GM19372 (cell line): ENCODE measurements at regions not wholly inside any gene's neighbourhood (a gene's known extent, or its start where the extent isn't known, plus 50 kb on each side); places are given as distances from the start of the nearest gene placed in this dataset.

Experiments used
- ATAC-seq: cut with Tn5 transposase; IDR thresholded peaks from one replicate; pipeline ENCODE4 v1.9.1; 2021; ENCODE audit warnings: mild to moderate bottlenecking, low read depth, moderate library complexity; ENCODE audit not compliant: unreplicated experiment

DNA sequence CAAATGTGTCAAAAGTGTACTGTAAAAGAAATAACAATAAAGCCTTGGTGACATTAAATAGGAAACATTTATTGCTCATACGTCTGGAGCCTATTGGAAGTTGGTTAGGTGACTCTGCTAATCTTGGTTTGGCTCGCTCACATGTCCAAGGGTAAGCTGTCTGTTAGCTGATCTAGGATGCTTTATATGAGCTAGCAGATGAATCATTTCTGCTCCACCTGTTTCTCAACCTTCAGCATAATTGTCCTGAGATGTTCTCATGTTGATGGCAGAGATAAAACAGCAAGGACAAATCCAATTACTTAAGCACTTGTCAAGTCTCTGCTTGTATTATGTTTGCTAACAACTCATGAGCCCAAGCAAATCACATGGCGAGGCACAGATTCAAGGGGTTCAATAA lies 56.0 kb upstream of the CD53 start:
- no peak for ATAC-seq

GRCh38 chr1:110811529-110811928 lies 61.4 kb upstream of the CD53 start:
- ATAC-seq, result no peak

DNA sequence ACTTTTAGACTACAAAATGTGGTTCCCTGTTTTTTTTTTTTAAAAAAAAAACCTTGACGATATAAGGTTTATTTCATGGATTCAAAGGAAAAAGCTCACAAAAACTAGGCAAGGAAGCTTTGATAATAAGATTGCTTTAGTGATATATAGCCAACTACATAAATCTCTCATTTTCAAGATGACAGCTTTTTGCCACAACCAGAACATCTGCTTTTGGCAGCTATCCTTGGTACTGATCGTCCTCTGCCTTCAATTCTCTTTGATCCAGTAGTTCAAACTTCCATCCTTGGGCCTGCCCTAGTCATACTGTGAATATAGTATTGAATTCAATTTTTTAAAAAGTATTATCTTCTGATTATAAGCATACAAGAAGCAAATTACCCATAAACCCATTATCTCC lies 72.9 kb upstream of the CD53 start:
- ATAC-seq, result no peak

- ATAC-seq, result no peak
Measured at GRCh38 chr1:110798691-110799256, 74.2 kb upstream of the CD53 start.

DNA sequence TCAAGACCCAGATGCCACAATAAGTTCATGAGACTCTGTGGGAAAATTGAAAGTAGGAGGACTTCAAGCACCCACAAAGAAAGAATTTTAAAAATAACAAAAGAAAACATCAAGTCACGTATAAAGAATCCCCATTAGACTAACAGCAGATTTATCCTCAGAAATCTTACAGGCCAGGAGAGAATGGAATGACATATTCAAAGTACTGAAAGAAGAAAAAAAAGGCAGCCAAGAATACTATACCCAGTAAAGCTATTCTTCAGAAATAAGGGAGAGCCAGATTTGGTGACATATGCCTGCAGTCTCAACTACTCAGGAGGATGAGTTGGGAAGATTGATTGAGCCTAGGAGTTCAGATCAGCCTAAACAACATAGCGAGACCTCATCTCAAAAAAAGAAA lies 84.3 kb upstream of the CD53 start:
- no peak for ATAC-seq

GRCh38 chr1:110787328-110788071 lies 85.4 kb upstream of the CD53 start:
- ATAC-seq, result peak; percentile 71

GRCh38 chr1:110786802-110787327 lies 86.1 kb upstream of the CD53 start:
- ATAC-seq, result no peak

DNA sequence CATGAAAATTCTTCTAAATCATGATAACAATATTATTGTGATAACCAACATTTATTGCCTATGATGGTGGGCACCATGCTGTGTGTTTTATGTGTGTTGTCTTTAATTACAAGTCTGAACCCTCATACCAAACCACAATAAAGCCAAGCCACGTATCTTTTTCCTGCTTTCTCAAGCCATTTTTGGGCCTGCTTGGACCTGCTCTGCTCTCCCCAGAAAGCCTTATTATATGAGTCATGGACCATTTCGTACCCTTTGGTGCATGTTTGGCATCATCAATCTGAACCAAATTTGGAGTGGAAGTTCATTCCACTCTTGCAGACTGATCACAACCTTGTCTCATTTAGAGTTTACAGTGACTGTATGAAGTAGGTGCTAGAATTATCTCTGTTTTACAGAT lies 87.3 kb upstream of the CD53 start:
- no peak for ATAC-seq

DNA sequence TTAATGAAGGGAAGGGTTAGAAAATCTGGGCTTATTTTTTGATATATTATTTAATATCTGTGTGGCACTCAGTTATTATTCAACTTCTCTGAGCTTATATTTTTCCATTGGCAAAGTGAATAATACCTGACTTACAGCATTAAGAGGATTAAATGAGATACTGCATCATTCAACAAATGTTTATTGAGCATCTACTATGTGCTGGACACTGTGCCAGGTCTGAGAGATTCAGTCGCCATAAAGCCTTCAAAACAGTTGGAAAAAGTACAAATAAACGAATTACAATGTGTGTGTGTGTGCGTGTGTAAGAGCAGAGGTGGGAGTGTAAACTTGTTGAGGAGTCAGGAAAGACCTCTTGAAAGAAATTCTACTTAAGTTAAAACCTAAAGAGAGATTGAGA lies 87.9 kb upstream of the CD53 start:
- no peak for ATAC-seq

DNA sequence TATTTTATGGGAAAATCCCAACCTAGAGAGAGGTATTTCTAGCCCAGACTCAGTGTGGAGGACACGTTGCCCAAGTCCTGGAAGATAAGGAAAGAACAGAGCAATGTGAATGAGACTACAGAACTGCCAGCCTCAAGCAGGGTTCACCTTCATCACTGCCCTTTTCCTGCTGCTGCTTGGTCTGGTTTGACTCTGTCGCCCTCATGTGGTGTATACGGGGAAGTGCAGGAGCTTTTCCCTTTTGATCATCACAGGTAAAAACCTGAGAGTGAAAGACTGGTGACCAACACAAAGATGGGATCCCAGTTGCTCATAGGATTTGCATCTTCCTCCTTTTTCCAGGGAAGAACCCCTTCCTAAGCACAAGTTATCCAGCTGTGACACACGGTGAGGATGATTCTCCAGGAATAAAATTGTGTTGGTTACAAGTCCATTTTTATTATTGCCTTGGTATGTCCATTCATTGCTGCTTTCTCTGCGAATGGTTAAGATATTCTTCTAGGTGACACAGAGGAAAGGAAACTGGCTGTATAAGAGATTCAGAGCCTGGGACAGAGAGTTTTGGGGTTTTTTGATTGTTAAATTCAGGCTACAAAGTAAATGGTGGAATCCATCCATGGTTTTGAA lies 89.5 kb upstream of the CD53 start:
- no peak for ATAC-seq

DNA sequence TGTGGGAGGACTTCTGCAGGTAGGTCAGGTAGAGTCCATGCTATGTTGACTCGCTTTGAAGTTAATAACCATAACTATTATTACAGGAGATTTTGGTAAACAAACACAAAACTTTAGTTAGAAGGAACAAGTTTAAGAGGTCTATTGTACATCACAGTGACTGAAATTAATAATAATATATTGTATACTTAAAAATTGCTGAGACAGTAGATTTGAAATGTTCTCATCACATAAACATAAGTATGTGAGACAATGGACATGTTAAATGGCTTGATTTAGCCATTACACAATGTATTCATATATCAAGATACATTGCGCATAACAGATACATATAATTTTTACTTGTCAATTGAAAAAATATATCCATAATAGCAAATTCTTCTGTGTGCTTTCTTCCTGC lies 91.4 kb upstream of the CD53 start:
- ATAC-seq, result no peak

DNA sequence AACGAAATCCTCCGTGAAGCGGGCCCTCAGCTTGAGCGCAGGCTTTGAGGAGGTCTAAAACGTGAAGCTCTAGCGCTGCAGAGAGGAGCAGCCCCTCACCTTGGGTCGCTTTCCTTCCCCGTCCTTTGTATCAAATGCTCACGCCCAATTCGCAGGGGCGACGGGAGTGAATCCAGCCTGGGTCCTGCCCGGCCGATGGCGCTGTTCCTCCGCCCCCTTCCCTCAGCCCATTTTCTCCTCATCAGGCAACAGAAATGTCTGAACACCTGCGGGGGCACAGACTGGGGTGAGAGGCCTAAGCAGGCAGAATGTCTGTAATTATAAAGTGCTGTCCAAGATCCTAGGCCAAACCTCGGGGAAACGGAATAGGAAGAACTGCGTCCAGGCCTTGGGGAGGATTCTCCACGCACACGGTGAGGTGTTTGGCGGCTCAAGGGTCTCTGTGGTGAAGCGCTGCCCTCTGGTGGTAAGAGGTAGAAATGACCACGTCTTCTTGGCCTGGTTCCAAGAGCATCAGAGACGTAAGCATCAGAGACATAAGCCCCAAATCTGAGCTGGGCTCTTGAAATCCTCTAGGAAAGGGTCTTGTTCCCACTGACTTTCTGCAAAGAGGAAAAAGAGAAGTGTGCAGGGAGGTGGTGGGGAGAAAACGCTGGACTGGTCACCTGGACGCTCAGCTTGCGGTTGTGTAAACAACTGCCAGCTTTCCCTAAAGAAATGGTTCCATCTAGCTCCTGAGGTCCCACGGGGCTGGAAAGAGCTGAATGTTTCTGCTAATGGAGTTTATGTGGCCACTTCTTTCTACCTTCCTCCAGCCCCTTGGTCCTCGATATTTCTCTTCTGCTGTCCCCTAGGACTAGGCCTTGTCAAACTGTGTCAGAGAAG lies 92.1 kb upstream of the CD53 start:
- no peak for ATAC-seq

DNA sequence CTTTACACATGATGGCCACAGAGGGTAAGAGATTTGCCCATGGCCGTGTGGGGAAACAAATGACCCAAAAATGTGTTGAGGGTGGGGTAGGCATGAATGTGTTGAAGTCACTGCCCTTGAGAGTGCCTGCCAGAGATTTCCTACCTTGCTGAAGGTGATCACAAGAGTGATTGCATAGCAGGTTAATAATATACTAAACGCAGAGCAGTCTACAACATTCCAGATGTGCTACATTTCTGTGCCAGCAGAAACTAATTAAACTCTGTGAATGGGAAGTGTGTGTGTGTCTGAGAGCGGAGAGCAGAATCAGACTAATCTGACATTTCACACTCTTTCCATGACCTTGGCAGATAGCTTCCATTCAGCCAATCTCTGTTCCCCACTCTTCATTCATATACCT lies 93.3 kb upstream of the CD53 start:
- ATAC-seq, result no peak

GRCh38 chr1:110778821-110779220 lies 94.1 kb upstream of the CD53 start:
- ATAC-seq, result no peak

DNA sequence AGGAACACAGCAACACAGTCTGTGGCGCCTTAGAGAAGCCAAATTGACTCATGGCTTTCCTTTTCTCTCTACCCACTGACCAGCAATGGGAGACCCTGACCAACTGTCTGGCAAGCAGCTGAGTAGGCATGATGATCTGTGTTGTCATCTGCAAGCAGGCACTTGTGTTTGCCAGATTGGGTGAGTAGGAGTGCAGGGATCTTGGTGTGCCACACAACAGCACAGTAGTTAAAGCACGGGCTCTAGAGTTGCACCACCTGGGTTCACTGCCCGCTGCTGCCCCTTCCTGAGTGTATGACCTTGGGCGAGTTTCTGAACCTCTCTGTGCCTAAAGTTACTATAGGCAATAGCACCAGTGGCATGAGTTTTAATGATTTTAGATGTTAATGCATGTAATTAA lies 95.7 kb upstream of the CD53 start:
- no peak for ATAC-seq

DNA sequence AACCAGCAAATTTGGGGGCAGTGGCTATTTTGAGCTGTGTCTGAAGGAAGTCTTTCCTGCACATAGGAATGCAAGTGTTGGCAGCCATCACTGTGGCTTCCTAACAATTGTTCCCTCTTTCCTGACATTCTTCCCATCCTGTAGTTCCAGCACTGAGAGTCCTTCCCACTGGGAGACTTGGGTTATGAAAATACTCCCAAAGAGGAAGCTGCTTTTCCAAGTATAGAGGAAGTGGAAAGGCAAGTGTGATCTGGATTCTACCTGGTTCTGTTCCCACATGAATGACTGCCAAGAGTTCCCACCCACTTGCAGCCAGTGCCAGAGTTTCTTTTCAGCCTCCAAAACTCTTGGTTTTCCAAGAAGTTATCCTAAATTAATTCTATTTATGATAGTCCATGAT lies 98.5 kb upstream of the CD53 start:
- no peak for ATAC-seq

- no peak for ATAC-seq
Measured at GRCh38 chr1:110773813-110774212, 99.1 kb upstream of the KCNA3 start.

- ATAC-seq, result no peak
Measured at GRCh38 chr1:110771245-110772022, 96.7 kb upstream of the KCNA3 start.

- ATAC-seq, result no peak
Measured at GRCh38 chr1:110770832-110771231, 96.1 kb upstream of the KCNA3 start.

- ATAC-seq, result no peak
Measured at GRCh38 chr1:110768605-110769004, 93.9 kb upstream of the KCNA3 start.
